ENCODE measurements at regions not wholly inside any gene's neighbourhood (a gene's known extent, or its start where the extent isn't known, plus 50 kb on each side); places are given as distances from the start of the nearest gene placed in this dataset.
A peak's percentile ranks its signal among the peaks of the same experiment; 100 is the strongest.

DNA sequence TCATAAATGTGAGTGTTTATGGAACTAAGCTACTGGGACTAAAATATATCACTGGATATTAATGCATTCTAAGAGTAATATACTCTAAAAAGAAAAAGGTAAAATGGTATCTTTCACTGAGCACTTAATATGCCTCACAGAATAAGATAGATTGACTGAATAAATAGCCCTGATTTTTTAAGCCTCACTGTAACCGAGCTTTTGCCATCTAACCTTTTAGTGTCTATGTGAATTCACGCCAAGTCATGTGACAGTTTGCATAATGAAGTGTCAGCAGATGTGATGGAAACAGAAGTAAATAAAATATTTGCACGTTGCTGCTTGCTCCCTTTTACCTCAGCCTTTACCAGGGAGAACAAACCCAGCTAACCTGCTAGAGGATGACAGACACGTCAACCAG, 119.7 kb upstream of the NWD2 start:
- no peak for DNase-seq

DNA sequence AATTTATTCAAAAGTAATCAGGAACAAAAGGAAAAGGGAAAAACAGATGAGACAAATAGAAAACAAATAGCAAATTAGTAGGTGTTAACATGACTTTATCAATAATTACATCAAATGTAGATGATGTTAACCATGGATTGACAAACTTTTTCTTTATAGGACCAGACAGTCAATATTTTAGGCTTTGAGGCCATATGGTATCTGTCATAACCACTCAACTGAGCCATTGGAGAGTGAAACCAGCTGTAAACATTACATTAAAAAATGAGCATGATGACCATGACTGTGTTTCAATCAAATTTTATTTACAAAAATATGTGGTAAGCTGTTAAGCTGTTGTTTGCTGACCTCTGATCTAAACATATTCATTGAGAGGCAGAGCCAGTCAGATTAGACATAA, 118.5 kb upstream of the NWD2 start:
- no peak for DNase-seq

DNA sequence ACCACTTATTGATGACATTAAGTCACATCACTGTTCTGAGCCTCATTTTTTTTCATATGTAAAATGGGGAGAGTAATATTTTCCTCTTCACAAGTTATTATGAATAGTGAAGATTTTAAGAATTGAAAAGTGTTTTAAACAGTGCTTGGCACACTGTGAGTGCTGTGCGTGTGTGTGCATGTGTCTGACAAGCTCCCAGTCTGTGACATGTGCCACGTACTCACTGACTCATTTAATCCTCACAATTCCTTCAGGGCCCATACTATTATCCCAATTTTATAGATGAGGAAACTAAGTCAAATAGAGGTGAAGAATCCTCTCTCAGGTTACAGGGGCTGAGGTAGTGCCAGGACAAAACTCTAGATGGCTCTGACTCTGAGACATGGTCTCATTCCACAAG, 114.1 kb upstream of the NWD2 start:
- no peak for DNase-seq

DNA sequence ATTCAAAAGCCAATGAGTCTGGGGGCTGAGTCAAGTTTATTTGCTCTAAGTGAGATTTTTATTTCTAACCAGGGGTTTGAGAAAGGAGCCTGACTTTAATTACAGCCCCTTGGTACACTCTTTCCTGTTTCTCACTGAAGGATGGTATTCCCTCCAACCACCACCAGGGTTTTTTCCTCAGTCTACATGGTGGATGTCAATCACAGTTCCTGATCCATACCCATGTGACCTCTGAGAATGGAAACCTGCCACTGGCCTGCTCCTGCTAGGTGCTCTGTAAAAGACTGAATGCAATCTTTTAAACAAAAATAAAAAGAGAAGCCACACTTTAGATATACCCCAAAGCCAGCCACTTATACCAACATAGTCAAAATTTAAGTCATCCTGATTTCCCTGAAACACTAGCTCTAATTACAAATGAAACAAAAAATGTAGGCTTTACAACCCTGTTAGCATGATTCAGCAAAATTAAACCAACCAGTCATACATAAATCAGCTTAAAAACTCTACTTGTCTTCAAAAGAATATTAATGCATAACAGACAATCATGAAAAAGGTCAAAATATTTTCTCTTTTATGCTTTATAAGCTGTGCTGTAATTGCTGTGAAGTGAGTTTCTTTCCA, 112.1 kb upstream of the NWD2 start:
- DNase-seq: no peak

DNA sequence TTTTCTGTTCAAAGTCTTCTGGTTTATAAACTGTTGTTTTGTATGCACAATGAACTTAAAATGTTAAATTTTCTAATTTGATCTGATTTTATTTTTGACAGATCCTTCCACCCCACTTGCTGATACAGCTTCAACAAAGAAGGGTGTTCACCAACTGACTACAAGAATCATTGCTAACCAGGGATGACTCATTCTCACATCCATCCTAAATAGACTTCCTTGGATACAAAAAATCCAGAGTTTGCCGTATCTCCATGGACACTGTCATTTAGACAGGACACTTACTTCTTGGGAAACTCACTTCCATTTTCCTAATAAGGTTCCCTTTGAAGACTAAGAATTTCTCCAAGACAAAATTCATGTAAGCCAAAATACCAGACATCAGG, 111.6 kb upstream of the NWD2 start:
- DNase-seq: no peak

DNA sequence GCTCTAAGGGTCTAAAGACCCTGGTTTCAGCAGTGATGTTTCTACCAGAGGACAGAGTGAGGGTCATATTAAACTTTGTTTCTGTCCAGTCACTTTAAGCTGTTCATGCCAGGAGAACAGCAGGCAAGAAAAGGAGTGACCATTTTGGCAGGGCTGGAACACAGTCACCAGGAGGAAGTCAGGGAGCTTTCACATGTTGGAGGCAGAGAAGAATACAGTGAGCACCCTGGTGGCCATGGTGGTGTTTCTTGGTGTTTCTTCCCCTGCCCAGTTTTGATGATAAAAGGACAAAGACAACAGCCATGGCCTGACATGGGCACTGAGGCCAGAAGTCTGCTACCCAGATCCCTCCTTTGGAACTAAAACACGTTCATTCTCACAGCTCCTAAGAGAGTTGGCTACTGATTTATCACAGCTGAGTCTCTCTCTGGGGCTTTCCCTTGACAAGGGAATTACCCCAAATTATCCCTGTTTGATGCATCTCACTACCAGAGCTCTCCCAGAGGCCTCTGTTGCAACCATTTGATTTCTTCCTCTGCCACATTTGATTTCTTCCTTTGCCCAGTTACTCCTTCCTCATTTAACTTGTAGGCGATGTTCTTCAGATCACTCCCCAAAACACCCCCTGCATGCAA, 106.4 kb upstream of the NWD2 start:
- no peak for DNase-seq

DNA sequence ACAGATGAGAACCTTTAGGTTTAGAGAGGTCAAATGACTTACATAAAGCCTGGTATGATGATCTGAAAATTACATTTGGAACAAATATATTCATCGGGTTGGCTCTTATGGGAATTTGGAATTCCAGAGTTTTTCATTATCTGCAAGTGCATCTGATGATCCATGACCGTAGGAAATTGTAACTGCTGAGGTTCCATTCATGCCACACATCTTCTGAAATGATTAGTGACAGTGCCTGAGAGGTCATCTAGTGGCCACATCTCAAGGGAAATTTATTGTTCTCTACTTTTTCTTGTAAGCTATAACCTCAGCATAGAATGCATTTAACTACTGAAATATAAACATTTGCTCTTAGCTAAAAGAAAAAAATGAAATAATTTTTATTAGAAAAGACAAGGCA, 105.8 kb upstream of the NWD2 start:
- no peak for DNase-seq

DNA sequence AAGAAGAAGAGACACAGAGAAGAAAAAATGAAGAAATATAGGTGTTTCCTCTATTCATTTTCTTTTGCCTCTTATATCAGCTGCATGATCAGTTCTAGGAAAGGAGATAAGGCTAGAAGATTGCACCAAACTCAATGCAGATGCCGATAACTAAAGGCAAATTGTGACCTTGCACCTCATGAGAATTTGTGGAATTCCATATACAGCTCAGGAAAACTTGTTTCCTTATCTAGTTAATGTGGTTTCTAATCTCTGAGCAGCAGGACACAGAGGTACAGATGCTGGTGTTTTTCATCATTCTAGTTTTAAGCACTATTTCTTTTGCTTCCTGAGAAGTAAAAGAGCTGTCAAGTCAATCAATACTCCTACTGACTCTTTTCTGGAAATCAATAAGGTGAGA, 104.6 kb upstream of the NWD2 start:
- no peak for DNase-seq

DNA sequence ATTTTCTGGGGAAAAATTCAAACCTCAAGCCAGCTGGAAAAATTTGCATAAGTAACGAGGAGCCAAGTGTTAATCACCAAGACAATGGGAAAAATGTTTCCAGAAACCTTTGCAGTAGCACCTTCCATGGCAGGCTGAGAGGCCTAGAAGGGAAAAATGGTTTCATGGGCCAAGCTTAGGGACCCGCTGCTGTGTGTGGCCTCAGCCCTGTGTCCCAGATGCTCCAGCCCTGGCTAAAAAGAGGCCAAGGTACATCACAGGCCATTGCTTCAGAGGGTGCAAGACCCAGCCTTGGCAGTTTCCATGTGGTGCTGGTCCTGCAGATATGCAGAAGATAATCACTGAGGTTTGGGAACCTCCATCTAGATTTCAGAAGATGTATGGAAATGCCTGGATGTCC, 98.3 kb upstream of the NWD2 start:
- DNase-seq: no peak

DNA sequence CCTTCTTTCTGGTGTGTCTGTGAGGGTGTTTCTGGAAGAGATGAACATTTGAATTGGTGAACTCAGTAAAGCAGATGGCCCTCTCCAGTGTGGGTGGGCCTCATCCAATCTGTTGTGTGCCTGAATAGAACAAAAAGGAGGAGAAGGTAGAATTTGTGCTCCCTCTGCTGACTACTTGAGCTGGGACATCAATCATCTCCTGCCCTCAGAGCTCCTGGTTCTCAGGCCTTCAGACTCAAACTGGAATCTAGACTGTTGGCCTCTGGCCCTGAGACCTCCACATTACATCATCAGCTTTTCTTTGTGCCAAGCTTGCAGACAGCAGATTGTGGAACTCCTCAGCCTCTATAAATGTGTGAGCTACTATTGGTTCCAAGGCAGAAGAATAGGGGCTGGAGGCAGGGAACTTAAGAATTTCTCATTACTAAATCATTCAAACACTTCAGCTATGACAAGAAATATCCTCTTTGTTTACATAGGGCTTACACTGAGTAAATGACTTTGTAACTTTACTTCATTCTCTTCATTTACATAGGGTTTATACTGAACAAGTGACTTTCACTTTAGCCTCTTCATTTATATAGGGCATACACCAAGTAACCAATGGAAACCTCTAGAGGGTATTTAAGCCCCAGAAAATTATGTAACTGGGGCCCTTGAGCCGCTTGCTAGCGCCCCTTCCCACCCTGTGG, 86.9 kb upstream of the NWD2 start:
- no peak for DNase-seq

DNA sequence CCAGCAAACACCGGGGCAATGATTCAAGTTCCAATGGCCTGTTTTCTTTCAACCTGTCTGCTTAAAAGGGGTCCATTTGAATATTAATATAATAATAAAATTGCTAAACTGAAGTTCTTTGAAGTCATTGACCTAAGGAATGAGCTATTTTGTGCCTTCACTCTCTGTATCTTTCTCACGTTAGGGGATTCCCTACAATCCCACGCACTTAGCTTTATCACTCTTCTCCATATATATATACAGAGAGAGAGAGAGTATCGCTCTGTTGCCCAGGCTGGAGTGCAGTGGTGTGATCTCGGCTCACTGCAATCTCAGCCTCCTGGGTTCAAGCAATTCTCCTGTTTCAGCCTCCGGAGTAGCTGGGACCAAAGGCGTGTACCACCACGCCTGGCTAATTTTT, 83.9 kb upstream of the NWD2 start:
- no peak for DNase-seq

DNA sequence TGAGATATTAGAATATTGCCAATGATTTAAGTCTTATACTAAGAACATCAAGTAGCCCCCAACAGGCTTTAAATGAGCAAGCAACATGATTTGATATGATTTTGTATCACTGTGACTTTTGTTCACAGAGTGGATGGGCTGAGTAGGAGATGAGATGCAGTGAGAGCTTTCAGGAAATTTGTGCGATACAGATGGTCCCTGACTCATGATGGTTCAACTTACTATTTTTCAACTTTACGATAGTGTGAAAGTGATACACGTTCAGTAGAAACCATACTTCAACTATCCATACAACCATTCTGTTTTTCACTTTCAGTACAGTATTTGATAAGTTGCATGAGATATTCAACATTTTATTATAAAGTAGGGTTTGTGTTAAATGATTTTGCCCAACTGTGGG, 78.7 kb upstream of the NWD2 start:
- no peak for DNase-seq

DNA sequence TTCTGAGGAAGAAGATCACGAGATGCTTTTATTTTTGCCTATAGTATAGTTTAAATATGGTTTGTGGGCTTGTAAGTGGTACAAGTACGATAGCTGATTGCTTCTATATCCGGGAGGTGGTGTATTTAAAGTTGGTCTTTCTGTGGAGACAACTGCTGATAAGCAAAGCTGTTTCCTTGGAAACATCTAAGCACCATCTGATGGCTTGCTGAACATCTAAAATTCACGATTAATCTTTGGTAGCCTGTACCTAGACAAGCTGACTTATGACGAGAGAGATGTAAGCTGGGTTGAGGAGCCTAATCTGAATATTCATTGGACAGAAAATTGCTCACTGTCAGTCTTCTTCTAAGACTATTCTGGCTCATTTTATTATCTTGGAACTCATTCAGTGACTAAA, 74.6 kb upstream of the NWD2 start:
- DNase-seq: no peak

DNA sequence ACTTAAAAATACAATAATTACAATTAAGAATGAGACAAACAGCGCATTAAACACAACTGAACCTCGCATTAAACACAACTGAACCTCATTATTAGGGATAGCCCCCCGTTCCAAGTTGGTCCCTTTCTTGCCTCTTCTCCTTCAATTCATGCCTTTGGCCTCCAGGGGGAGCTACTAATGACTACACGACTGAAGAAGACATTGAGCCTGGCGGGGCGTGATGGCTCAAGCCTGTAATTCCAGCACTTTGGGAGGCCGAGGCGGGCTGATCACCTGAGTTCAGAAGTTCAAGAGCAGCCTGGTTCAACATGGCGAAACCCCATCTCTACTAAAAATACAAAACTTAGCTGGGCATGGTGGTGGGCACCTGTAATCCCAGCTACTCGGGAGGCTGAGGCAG, 56.4 kb upstream of the NWD2 start:
- peak; percentile 32 for DNase-seq

All from hematopoietic multipotent progenitor cell treated with erythropoietin and hydrocortisone succinate and interleukin-3 and kit ligand, for 8 days (in vitro differentiated cells).